HUDEP-2 (cell line): ENCODE measurements at regions not wholly inside any gene's neighbourhood (a gene's known extent, or its start where the extent isn't known, plus 50 kb on each side); places are given as distances from the start of the nearest gene placed in this dataset.
"Not testable (repeated sequence)": the region's sequence is repeated elsewhere in the genome, so short reads cannot be mapped to it uniquely, and the experiment has no call there.

Experiments used
- DNase-seq, 76 experiments: peaks; one replicate each; lab custom pipeline; 2025; ENCODE audit not compliant: unreplicated experiment in 76 of 76; lab: John Stamatoyannopoulos, UW

DNA sequence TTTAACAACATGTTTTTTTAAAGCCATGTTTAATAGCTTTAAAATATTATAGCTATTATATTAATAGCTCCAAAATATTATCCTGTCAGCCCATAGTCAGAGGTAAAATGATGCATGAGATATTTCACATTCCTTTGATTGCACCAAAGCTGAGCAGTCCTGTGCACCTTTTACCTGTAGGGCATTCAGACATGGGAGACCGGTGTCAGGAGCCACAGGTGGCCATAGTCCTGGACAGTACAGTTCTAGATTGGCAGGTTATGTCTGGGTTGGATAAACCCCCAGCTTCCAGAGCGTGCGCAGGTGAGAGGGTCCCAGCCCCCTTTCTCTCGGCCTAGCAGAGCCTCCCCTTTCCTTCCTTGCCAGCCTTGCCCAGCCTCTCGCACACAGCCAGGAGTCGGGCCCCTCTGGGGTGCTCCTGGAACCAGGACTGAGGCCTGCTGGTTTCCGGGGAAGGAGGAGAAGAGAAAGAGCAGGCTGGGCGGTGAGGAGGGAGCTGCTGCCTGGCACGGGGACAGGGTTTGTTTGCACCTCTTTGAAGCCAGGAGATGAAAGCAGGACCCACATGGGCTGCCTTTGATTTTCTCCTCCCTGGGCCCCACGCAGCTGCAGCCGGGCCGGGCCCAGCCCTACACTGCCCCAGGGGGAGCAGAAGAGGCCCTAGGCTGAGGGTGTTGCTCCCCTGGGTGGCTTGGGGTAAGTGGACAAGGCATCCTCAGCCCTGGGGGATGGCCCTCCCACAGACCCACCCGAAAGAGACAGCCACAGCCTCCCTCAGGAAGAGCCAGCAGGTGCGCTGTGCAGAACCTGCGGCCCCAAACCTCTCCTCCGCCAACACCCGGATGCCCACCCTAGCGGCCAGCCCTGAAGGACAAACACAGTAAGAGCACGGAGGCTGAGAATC lies 75.2 kb upstream of the TARDBP start:
- DNase-seq, result no peak

DNA sequence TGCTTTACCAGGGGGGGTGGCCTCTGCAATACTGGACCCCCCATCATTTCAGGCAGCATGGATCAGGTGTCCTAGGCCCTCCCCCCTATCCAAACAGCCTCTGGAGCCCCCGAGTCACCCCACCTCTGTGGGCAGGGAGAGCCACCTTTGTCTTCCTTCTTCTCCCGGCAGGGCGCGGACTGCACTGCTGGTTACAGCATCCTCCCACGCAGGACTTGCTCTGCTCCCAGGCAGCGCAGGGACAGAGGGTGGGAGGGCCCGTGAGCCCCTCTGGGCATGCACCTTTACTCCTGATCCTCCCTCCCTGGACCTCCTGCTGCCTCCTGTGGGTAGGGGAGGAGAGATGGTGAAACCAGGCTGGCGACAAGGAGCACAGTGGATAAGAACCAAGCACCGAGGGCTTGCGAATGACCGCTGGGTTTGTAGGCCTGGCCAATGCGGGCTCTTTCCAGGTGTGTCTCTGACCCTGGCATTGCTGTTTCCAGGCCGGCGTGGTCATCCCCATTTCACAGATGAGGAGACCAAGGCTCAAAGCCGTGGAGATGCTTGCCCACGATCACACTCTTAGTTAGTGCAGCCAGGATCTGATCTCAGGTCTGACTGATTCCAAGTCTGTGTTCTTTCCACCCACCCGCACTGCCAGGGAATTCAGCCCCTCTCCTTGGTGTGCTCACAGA lies 73.6 kb upstream of the TARDBP start:
- no peak for DNase-seq

DNA sequence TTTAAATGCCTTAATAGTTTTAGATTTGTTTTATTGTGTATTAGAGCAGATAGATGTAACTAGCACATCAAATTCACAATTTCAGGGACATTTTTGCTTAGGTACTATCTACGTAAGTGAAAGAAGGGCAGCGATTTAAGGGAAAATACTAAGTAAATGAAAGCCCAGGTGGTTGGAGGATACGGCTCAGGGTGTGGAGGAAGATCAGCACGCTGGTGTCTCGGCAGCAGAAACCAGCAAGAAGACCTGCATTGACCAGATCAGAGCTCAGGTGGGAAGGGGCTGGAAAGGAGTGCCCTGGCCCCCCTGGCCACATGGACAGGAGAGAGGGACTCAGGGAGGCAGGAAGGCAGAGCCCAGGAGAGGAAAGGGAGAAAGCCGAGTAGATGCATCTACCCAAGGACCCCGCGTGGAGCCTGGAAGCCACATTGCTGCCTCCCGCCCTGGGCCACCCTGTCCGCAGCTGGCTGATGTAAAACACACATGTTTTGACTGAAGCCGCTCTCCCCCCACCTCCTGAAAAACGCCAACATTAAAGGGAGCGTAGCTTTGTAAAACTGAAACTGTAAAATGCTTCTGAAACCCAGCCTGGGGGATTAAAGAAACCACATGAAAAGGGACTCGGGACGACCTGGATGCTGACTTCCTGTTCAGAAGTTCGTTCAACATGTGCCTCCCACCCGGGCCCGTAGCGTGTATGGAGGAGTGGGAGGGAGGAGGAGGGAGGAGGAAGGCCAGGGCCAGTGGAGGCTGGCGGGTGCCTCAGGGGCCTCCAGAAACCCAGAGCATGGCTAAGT lies 72.6 kb upstream of the TARDBP start:
- no peak for DNase-seq

DNA sequence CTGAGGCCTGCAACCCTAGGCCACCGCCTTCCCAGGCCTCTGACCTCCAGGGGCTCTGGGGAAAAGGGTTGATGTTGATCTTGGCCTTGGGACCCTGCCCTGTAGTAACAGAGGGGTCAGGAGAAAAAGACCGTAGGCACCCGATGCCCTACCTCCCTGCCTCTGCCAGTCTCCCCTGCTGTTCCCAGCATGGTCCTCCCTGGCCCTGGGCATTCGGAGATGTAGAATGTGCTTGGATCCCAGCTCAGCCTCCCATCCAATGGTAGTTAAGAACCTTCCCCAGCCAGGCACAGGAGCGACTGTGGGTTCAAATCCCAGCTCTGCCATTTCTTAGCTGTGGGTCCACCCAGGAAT lies 72.0 kb upstream of the TARDBP start:
- no peak for DNase-seq

- DNase-seq, result no peak
These were observed 71.6 kb upstream of the TARDBP start for GRCh38 chr1:10940838-10941237.

- peak in 43 of 76 experiments; percentile 1 to 58 (median 28) for DNase-seq
These were observed 70.4 kb upstream of the TARDBP start for GRCh38 chr1:10941891-10942541.

GRCh38 chr1:10942542-10942912 lies 69.9 kb upstream of the TARDBP start:
- no peak for DNase-seq

DNA sequence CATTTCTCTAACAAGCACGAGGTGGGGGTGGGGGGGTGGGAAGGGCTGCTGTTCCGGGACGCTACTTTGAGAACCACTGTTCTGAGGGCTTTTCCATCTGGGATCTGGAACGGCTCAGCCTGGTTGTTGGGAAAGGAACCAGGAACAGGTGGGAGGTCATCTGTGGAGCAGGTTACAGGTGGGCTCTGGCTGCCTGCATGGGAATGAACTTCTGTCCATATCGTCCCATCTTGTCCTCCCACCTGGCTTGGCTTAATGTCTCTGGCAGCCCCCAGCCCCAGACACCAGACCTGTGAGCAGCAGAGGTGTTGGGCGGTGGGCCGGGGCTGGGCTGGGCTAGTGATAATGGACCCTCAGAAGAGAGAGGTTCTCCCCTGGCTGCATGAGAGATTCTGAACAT lies 69.4 kb upstream of the TARDBP start:
- no peak for DNase-seq

- no peak for DNase-seq
These were observed 68.3 kb upstream of the TARDBP start for GRCh38 chr1:10943991-10944730.

- no peak for DNase-seq
These were observed 66.4 kb upstream of the TARDBP start for GRCh38 chr1:10945991-10946509.

- DNase-seq, result no peak
These were observed 65.3 kb upstream of the TARDBP start for GRCh38 chr1:10947181-10947580.

GRCh38 chr1:10947691-10948462 lies 64.6 kb upstream of the TARDBP start:
- DNase-seq, result no peak

DNA sequence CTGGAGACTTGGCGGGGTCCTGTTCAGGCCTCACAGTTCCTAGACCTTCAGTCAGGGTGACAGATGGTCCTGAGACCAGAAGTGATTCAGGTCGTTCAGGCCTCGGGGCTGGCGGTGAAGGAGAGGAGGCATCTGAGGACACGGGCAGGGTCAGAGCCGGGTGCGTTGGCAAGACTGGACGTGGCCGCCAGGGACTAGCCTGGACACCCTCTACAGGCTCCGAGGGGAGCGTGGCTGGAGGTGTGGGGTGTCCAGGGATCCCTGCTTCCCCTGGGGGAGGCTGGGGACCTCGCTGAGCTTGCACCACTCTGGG lies 64.0 kb upstream of the TARDBP start:
- no peak for DNase-seq

DNA sequence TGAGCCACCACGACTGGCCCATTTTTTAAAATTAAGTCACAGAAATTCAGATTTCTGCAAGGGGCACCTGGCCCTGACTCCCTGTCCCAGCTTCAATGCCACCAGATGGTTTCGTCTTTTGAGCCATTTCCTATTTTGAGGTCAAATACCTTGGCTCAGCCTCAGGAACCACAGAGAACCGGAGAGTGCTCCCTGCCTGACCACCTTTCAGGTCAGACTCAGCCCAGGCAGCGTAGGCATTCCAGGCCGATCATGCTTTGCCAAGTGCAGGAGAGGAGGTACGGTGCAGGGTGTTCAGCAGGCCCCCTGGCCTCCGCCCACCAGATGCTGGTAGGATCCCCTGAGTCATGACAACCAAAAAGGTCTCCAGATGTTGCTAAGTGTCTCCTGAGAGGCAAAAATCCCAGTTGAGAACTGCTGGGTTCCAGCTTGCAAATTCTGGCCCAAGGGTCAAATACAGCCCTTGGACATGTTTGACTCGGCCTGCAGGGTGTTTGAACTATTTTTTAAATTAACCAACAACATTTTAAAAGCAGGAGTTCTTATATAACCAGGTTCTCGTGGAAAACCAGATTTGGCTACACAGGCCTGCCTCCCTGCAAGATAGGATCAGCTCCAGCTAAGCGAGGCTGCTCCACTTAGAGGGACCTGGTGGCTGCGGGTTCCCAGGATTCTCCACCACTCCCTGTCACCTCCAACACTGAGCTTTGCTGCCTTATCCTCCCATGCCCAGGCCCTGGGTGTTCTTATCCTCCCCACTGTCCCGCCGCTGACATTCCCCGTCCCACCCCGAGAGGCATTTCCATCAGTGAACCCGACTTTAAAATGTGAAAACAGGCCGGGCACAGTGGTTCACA lies 61.9 kb upstream of the TARDBP start:
- DNase-seq, result no peak

DNA sequence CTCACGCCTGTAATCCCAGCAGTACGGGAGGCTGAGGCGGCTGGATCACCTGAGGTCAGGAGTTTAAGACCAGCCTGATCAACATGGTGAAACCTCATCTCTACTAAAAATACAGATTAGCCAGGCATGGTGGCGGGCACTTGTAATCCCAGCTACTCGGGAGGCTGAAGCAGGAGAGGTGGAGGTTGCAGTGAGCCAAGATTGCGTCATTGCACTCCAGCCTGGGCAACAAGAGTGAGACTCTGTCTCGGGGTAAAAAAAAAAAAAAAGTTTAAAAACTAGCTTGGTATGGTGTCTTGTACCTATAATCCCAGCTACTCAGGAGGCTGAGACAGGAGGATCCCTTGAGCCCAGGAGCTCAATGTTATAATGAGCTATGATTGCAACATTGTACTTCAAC lies 61.2 kb upstream of the TARDBP start:
- not testable (repeated sequence) for DNase-seq

- no peak for DNase-seq
These were observed 60.5 kb upstream of the TARDBP start for GRCh38 chr1:10951961-10952360.

DNA sequence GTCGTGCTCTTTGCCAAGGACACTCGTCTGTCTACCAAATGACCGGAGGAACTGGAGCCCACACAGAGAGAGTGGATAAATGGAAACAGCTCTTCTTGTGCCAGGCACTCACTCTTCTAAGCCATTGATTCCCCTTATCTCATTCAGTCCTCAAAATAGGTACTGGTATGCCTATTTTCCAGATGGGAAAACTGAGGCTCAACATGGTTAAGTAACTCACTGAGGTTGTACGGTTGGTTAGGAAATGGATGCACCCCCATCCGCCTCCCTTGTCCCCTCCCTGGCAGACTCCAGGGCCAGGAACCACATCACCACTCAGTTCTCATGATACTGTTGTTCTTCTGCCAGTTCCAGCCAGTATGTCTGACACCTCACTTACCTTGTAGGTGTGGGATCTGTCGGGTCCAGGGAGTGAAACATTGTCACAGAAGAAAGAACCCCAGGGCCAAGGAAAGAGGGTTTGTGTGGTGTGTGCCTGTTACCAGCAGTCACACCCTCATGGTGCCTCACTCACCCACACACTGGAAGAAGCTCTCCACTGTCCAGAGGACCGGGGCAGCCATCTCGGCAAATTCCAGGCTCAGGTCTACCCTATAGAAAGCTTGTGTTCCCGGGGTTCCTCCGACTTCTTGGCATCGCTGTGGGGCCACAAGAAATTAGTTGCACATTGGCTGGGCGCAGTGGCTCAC lies 58.8 kb upstream of the TARDBP start:
- DNase-seq, result no peak

DNA sequence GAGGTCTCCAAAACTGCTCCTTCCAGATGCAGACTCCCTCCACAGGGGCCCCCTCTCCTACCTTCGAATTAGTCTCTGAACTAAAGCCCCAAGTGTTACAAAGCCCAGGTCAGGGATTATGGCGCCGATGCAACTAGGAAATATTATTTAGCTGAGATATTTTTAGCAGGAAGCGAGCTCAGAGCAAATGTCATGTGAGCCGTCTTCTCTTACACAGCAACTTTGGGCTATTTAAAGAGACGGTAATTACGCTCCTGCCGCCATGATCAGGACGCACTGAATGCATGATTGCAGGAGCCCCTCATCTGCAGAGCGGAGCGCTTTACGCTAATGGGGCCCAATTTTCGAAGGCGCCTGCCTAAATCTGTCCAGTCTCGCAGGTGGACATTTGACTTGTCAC lies 55.3 kb upstream of the TARDBP start:
- DNase-seq, result no peak
